GM19035 (cell line): ENCODE measurements at regions not wholly inside any gene's neighbourhood (a gene's known extent, or its start where the extent isn't known, plus 50 kb on each side); places are given as distances from the start of the nearest gene placed in this dataset.
"Not testable (repeated sequence)": the region's sequence is repeated elsewhere in the genome, so short reads cannot be mapped to it uniquely, and the experiment has no call there.

Experiments used
- ATAC-seq: cut with Tn5 transposase; IDR thresholded peaks from one replicate; pipeline ENCODE4 v1.9.1; 2021; ENCODE audit not compliant: unreplicated experiment

GRCh38 chr3:95215437-95215957 lies 1152.6 kb downstream of the NSUN3 start:
- no peak for ATAC-seq

GRCh38 chr3:95217661-95218060 lies 1154.8 kb downstream of the NSUN3 start:
- no peak for ATAC-seq

GRCh38 chr3:95218484-95218883 lies 1155.6 kb downstream of the NSUN3 start:
- ATAC-seq, result no peak

- no peak for ATAC-seq
Measured at GRCh38 chr3:95226437-95226836, 1163.6 kb downstream of the NSUN3 start.

GRCh38 chr3:95227092-95227491 lies 1164.2 kb downstream of the NSUN3 start:
- no peak for ATAC-seq

GRCh38 chr3:95228416-95228815 lies 1165.6 kb downstream of the NSUN3 start:
- ATAC-seq, result no peak

GRCh38 chr3:95235916-95236315 lies 1173.1 kb downstream of the NSUN3 start:
- no peak for ATAC-seq

GRCh38 chr3:95237783-95238182 lies 1174.9 kb downstream of the NSUN3 start:
- ATAC-seq, result no peak

GRCh38 chr3:95240395-95240794 lies 1177.5 kb downstream of the NSUN3 start:
- no peak for ATAC-seq

- not testable (repeated sequence) for ATAC-seq
Measured at GRCh38 chr3:95241256-95241655, 1178.4 kb downstream of the NSUN3 start.

GRCh38 chr3:95246413-95246812 lies 1183.6 kb downstream of the NSUN3 start:
- no peak for ATAC-seq

GRCh38 chr3:95254061-95254460 lies 1191.2 kb downstream of the NSUN3 start:
- ATAC-seq, result no peak

- ATAC-seq, result no peak
Measured at GRCh38 chr3:95254758-95255157, 1191.9 kb downstream of the NSUN3 start.

- no peak for ATAC-seq
Measured at GRCh38 chr3:95265129-95265528, 1202.3 kb downstream of the NSUN3 start.

- ATAC-seq, result no peak
Measured at GRCh38 chr3:95271395-95271794, 1208.5 kb downstream of the NSUN3 start.

GRCh38 chr3:95272166-95272565 lies 1209.3 kb downstream of the NSUN3 start:
- ATAC-seq, result no peak

GRCh38 chr3:95272781-95273180 lies 1209.9 kb downstream of the NSUN3 start:
- no peak for ATAC-seq

- no peak for ATAC-seq
Measured at GRCh38 chr3:95277613-95278012, 1214.8 kb downstream of the NSUN3 start.

- no peak for ATAC-seq
Measured at GRCh38 chr3:95280711-95281352, 1218.0 kb downstream of the NSUN3 start.

GRCh38 chr3:95289295-95289694 lies 1226.4 kb downstream of the NSUN3 start:
- no peak for ATAC-seq

GRCh38 chr3:95297581-95297980 lies 1234.7 kb downstream of the NSUN3 start:
- no peak for ATAC-seq

GRCh38 chr3:95302044-95302443 lies 1239.2 kb downstream of the NSUN3 start:
- no peak for ATAC-seq

GRCh38 chr3:95310560-95310959 lies 1247.7 kb downstream of the NSUN3 start:
- ATAC-seq, result no peak
